HL-60 (cell line): ENCODE measurements at regions not wholly inside any gene's neighbourhood (a gene's known extent, or its start where the extent isn't known, plus 50 kb on each side); places are given as distances from the start of the nearest gene placed in this dataset.

Source experiments
- DNase-seq, 2 experiments: peaks; one replicate each; pipeline ENCODE4 v3.0.0-alpha.2; 2010 to 2020; ENCODE audit warnings: low read depth in 1 of 2, low spot score in 1 of 2
- H3K27ac ChIP-seq: fragments of 250-450 bp; sonication (Bioruptor Pico); replicated peaks from 2 replicates; pipeline ENCODE4 v1.5.1; 2020; ENCODE audit warnings: mild to moderate bottlenecking, moderate library complexity
- H3K27me3 ChIP-seq: fragments of 250-450 bp; sonication (Bioruptor Pico); 2 replicates; pipeline ENCODE4 v1.5.1; 2021; ENCODE audit warnings: mild to moderate bottlenecking, moderate library complexity; ENCODE audit not compliant: insufficient read depth, poor library complexity, severe bottlenecking
- H3K4me3 ChIP-seq: replicated peaks from 2 replicates; pipeline ENCODE4 v1.5.1; 2011; ENCODE audit warnings: mild to moderate bottlenecking, control low read depth, low read length; ENCODE audit not compliant: insufficient read depth
- CTCF ChIP-seq: IDR thresholded peaks from one replicate; pipeline ENCODE4 v1.5.1; 2011; ENCODE audit warnings: low read length, control low read depth, inconsistent platforms; ENCODE audit not compliant: insufficient read depth
- GABPA ChIP-seq: IDR thresholded peaks from 2 replicates; pipeline ENCODE4 v1.6.1; 2012; ENCODE audit warnings: low read depth
- POLR2AphosphoS5 ChIP-seq: IDR thresholded peaks from 2 replicates; pipeline ENCODE4 v1.6.1; 2012; ENCODE audit warnings: low read depth
- SPI1 ChIP-seq: IDR thresholded peaks from 2 replicates; pipeline ENCODE4 v1.6.1; 2012; ENCODE audit warnings: low read depth, mild to moderate bottlenecking, borderline replicate concordance
- TF ChIP-seq, protein P1 (sequence below): IDR thresholded peaks from 2 replicates; pipeline ENCODE4 v1.6.1; 2012; ENCODE audit warnings: low read depth; ENCODE audit not compliant: insufficient replicate concordance

DNA sequence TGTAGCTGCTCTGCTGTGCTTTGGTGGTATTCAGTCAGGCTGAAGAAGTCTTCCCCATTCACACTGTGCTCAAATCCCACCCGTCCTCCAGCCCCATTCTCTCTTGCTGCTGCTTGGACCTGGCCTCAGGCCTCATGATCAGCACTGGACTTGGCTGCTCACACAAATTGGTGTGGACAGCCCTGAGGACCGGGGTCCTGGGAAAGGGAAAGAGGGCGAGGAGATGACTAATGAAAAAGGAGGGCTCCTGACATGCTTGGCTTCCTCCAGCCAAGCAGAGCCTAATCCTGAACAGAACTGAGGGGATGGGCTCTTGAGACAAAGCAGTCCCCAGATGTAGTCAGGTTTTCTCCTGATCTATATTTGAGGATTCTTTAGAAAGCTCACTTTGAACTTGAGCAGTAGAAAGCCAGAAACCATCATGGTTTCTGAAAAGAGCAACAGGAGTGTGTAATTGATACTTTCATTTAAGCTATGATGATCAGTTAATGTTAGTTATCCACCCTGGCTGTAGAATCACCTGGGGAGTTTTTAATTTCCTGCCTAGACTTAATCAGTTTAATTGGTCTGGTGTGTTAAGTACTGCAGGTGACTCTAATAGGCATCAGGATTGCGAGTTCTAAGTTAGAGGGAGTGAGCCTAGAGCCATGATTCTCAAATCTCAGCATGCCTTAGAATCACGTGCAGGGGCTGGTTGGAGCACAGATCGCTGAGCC lies 79.4 kb upstream of the THBS1 start:
- TF ChIP-seq CTCF: no peak
- TF ChIP-seq GABPA: no peak
- no peak for TF ChIP-seq SPI1
- TF ChIP-seq POLR2AphosphoS5: no peak
- TF ChIP-seq, protein P1, sequence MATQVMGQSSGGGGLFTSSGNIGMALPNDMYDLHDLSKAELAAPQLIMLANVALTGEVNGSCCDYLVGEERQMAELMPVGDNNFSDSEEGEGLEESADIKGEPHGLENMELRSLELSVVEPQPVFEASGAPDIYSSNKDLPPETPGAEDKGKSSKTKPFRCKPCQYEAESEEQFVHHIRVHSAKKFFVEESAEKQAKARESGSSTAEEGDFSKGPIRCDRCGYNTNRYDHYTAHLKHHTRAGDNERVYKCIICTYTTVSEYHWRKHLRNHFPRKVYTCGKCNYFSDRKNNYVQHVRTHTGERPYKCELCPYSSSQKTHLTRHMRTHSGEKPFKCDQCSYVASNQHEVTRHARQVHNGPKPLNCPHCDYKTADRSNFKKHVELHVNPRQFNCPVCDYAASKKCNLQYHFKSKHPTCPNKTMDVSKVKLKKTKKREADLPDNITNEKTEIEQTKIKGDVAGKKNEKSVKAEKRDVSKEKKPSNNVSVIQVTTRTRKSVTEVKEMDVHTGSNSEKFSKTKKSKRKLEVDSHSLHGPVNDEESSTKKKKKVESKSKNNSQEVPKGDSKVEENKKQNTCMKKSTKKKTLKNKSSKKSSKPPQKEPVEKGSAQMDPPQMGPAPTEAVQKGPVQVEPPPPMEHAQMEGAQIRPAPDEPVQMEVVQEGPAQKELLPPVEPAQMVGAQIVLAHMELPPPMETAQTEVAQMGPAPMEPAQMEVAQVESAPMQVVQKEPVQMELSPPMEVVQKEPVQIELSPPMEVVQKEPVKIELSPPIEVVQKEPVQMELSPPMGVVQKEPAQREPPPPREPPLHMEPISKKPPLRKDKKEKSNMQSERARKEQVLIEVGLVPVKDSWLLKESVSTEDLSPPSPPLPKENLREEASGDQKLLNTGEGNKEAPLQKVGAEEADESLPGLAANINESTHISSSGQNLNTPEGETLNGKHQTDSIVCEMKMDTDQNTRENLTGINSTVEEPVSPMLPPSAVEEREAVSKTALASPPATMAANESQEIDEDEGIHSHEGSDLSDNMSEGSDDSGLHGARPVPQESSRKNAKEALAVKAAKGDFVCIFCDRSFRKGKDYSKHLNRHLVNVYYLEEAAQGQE: no peak
- H3K4me3 ChIP-seq: no peak overlapping the region
- DNase-seq: no peak
- H3K27me3 ChIP-seq: no peaks in the 10 kb centered on the region
- H3K27ac ChIP-seq: no peak overlapping the region

GRCh38 chr15:39502082-39502447 lies 78.8 kb upstream of the THBS1 start:
- no peak overlapping the region for H3K4me3 ChIP-seq
- TF ChIP-seq, protein P1: no peak
- TF ChIP-seq CTCF: no peak
- TF ChIP-seq SPI1: no peak
- TF ChIP-seq GABPA: no peak
- TF ChIP-seq POLR2AphosphoS5: no peak
- no peak for DNase-seq
- no peaks in the 10 kb centered on the region for H3K27me3 ChIP-seq
- H3K27ac ChIP-seq: no peak overlapping the region

GRCh38 chr15:39502611-39503195 lies 78.2 kb upstream of the THBS1 start:
- no peak for DNase-seq
- Histone ChIP-seq H3K27ac (no peak overlapping the region), H3K4me3 (no peak overlapping the region), H3K27me3 (no peaks in the 10 kb centered on the region)
- TF ChIP-seq, protein P1: no peak
- no peak for TF ChIP-seq SPI1
- no peak for TF ChIP-seq POLR2AphosphoS5
- no peak for TF ChIP-seq GABPA
- TF ChIP-seq CTCF: no peak
